Right lung (tissue), 2 donors: ENCODE measurements at regions not wholly inside any gene's neighbourhood (a gene's known extent, or its start where the extent isn't known, plus 50 kb on each side); places are given as distances from the start of the nearest gene placed in this dataset.

Source experiments
- DNase-seq, 2 donors: peaks; one replicate each; pipeline ENCODE4 v3.0.0-alpha.2; 2013

DNA sequence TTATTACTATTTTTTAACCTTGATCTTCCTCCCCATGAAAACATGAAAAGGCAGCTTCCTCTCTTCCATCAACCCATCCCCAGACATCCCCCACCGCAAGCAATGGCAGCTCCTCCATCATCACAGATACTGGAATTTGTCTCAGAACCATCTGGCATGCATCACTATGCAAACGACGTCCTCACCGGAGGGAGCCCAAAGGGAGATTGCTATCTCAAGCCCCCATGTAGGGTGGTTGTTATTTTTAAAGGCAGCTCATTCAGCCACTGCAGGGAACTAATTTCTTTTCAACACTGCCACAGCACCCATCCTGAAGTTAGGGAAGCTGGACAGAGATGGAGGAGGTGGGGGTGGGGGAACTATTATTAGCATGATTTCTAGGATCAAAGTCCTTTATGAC lies 222.5 kb downstream of the FOXL1 start:
- no peak for DNase-seq

DNA sequence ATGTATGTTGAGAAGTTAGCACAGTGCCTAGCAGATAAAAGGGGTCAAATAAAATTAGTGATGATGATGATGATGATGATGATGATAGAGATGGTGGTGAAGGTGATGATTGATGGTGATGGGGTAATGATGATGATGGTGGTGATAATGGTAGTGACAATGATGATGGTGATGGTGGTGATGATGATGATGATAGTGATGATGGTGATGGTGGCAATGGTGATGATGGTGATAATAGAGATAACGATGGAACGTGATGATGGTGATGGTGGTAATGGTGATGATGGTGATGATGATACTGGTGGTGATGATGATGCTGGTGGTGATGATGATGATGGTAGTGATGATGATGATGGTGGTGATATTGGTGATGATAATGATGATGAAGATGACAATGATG lies 223.7 kb downstream of the FOXL1 start:
- no peak for DNase-seq

DNA sequence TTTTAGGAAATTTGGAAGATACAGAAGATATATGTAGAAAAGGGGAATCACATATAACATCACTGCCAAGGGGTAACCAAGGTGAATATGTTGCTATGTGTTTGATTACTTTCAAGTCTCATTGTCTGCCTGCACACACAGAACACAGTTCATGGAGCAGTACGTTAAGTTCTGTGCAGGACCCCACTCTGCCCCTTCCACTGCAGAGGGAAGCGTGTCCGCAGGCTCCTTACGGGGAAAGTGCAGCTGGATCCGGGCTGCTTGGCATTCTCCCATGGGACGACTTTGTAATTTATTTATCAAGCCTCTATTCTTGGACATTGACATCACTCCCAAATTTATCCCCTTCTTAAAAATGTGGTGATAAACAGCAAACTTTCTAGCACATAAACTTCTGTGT lies 226.8 kb downstream of the FOXL1 start:
- no peak for DNase-seq

DNA sequence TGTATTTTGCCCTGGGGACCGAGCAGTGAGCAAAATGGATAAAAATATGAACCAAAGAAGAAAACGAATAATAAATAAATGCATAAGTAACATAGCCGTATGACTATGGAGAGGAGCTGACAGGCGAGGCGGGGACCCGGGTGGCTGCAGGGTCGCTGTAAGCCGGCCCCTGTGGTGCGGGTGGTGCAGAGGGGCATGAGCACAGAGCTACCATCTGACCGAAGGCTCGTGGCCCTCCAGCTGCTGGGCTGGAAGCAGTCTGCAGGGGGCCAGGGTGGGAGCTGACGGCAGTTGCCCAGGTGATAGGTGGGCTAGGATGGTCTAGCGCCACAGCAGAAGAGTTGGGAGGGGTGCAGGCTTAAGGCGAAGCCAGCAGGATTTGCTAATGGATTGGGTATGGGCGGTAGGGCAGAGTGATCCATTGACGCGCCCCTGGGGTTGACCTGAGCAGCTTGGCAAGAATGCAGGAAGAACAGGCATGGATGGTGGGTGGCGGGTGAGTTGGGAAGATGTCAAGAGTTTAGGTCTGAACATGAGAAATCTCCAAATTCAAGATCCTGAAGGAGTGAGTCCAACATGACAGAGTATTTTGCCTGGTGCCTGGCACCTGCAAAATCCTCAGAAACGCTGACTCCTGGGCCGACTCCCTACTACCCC lies 228.0 kb downstream of the FOXL1 start:
- DNase-seq, result no peak

DNA sequence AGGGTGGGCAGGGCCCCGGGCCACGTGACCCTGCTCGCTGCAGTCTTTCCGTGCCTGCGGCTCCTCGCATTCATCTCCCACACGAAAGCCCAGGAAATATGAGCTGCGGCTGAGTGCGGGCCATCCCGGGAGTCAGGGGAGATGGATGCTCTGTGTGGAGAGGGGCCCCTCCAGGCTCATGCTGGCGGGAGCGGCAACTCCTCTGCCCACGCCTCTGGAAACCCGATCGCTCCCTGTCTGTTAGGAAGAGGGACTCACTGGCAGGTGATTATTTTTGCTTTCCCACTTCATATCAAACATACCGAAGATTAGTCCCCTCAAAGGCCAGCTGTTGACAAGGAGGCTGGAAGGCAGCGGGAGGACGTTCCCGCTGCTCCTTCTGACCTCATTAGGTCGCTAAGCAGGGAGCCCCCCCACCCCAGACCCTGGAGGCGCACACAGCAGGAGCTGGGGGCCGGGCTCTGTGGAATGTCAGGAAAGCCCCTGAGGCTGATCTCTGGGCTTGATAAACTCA lies 228.5 kb downstream of the FOXL1 start:
- no peak for DNase-seq

DNA sequence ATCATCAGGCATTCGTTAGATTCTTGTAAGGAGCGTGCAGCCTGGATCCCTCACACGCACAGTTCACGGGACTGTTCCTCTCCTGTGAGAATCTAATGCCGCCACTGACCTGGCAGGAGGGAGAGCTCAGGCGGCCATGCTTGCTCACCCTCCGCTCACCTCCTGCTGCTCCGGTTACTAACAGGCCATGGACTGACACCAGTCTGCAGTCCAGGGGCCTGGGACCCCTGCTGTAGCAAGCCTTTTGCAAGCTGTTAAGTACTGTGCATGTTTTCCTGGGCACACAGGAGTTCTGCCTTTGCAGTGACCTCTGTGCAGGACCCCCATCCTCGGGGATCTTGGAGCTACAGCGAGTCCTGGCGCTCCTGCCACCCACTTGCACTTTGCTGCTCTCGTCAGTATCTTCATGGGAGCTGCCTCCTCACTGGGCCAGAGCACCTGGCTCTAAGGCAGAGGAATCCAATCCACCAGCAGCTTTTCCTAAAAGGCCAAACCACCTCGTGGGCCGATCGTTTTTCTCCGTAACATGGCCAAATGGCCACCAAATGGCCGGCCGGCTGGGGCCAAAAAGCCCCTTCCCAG lies 230.6 kb downstream of the FOXL1 start:
- no peak for DNase-seq

DNA sequence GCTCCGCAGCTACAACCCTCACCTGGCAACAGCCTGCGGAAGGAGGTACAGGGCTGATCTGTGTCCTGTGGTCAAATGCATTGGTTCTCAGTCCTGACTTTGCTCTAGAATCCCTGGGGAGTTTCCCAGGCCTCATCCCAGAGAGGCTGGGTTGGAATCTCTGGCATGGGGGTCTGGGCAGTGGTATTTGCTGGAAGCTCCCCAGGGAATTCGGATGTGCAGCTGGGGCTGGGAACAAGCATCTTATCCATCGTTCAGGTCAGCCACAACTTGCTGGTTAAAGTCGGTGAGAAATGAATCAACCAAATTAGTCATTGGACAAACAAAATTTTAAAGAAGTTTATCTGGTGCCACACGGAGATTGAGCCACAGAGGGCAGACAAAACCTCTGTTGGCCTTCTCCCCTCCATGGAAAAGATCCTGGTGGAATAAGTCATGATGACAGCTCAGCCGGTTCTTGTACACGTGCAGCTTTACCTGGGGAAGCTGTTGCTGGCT lies 231.2 kb downstream of the FOXL1 start:
- no peak for DNase-seq

DNA sequence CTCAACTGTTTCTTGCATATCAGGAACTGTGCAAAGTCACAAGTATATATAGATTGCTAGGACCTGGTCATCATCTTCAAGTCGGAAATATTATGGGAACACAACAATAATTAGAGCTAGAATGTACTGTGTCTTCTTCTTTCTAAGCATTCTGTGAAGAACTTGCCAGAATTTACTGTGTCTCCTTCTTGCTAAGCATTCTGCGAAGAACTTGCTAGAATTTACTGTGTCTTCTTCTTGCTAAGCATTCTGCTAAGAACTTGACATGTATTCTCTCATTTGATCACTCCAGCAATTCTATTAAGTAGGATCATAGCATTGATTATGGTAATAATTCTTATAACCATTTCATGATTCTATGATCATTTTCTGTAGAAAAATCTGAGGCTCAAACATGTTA lies 231.7 kb downstream of the FOXL1 start:
- no peak for DNase-seq

DNA sequence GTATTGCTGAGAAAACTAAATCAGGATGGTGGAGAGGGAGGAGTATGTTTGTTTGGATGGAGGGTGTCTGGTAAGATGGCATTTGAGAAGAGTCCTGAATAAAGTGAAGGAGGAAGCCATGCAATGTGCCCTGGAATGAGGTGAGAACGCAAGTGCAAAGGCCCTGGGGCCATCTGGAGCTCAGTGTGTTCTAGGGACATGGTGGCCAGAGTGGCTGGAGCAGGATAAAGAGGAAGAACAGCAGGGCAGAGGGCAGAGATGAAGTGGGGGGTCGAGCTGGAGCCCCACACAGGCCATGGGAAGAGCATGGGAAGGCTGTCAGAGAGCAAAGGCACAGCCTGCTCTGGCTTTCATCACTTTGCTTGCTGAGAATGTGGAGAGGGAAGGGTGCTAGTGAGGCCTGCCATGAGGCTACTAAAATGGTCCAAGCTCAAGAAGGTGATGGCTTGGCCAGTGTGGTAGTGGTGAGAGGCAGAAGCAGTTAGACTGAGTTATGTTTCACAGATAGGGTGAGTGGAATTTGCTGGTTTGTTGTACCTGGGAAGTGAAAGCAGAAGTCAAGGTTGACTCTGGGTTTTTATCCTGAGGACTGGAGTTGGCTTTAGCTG lies 234.1 kb downstream of the FOXL1 start:
- no peak for DNase-seq

DNA sequence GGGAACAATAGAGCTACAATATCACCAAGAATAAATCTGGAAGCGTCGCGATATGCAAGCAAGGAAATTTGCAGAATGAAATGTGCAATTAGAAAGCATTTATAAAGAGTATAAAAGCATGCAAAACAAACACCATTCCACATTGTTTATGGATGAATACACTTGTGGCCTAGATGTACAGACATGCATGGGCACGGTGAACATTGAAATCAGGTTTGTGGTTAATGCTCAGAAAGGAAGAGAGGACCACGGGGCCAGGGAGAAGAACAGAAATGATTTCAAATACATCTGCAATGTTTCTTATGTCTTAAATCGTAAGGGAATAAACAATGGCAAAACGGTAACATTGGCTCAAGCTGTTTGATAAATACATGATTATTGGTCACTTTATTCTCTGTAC lies 235.9 kb downstream of the FOXL1 start:
- no peak for DNase-seq

DNA sequence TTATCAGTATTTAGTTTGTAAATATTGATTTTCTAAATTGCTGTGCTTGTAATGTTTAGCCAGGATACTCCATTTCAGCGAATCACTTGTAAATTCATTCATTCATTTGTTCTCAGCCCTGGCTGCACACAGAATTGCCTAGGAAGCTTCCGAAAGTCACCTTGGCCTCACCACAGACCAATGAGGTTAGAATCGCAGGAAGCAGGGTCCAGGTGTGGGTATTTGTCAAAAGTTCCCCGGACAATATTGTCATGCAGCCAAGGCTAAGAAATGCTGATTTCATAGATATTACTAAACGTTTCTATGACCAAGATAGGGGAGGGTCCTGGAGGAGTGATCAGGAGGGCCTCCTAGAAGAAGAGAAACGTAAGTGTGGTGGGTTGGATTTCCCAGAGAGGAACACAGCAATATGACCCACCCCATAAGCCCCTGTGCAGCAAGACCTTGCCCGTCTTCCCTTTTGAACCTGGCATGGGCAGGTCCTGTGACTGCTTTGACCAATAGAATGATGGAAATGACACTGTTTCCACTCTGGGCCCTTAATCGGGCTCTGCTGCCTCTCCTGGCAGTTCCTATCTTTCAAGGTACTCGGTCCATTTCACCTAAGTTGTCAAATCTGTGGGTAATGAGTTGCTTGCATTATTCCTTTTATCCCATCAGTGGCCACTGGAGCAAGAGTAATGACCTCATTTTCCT lies 238.7 kb downstream of the FOXL1 start:
- no peak for DNase-seq

DNA sequence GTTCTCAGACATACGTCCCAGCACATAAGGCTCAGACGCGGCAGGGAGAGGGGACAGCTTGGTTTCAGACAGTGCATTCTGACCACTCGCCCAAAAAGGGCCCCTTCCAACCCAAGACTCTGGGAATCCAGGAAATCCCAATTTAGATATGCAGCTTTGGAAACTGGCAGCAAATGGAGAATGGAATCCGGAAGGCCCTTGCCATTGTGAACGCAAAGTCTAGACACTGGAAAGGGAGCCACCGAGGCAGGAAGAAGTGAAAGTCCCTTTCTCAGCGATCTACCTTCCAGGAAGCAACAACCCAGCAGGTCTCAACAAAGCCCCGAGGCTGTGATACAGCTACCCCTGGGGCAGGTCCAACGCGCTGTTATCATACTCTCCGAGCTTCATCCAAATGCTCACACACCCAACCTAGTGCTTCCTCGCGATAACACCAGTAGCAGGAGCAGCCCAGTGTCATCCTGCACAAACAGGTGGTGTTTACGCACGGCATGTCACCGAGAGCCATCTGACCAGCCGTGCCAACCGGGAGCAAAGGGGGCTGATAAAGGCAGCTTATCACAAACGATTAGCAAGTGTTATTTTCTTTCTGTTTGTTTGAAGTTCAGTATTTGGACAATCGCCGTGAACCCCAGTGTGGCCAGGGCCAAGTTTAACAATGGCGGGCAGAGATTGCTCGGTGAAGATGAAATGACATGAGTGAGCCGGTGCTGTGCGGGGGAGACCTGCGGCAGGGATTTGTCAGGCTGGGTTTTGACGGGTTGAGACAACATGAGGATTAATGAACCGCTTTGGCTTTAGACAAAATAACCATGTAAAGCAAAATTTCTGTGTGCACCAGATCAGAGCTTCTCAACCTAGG lies 240.6 kb downstream of the FOXL1 start:
- DNase-seq, result no peak

DNA sequence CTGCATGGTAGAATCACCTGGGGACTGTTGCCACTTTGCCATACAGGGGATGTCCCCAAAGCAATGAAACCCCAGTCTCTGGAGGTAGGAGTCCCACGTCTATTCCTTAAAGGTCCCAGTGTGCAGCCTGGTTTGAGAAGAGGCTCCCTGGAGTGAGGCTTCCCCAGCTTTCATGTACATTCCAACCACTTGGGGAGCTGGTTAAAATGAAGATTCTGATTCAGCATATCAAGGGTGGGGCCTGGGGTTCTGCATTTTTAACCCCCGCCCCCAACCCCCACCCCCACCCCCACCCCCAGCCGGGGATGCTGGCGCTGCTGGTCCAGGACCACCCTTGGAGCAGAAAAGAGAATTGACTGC lies 241.2 kb downstream of the FOXL1 start:
- no peak for DNase-seq

DNA sequence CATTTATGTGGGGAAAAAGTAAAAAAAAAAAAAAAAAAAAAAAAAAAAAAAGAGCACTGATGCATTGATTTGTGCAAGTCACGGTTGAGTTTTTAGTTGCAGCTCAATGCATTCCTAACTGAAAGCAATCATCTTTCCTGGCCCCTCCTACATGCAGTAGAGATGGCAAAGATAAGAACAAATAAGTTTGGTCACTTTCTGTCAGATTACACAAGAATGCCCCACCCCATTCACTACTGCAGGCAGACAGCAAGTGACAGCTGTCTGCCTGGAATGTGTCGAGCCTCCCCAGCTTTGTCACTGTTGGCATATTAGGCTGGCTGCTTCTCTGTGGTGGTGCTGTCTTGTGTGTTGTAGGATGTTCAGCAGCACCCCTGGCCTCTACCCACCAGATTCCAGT lies 243.5 kb downstream of the FOXL1 start:
- DNase-seq, result no peak

DNA sequence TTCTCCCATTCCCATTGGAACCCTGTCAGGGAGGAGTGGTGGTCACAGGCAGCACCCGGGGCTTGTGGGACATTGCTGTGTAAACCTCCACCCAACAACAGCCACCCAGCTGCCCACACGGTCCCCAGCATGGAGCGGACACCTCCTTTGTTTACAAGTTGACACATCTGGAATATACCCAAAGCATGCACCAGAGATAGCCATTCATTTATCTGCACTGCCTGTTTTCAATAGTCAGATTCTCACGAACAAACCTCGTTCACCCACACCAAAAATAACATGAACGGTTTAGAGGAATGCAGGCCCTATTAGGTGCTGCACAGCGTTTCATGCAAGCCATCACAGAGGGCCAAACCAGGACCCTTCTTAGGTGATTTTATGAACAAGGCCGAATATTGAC lies 244.8 kb downstream of the FOXL1 start:
- DNase-seq, result no peak

DNA sequence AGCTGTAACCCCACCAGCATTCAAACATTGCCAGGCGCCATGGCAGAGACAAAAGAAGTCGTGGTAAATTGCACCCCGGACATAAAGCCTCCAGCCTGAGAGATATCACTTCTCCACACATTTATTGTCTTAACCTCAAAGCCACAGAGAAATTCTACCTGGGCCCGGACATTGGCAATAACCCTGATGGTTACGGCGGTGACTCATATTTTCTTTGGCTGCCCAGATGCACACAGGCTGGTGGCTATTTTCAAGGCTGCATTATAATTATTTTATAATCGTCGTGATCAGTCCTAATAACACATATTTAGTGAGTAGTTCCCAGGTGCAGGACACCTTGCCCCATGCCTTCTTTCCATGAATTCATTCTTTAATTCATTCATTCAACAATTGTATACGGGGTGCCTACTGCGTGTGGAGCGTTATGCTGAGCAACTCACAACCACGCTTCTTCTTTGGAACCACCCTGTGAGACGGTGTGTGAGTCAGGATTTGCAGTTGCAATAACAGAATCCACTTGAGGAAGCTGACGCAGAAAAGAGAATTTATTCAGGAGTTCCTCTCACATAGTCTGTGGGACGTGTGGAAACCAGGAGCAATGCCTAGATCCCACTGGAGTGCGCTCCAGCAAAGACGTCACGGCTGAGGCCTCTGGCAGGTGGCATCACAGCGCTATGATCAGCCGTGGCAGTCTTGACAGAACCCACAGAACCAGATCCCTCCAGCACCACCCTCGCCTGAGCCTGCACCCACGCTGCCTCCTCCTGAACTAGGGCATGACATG lies 245.7 kb downstream of the FOXL1 start:
- DNase-seq, result no peak

DNA sequence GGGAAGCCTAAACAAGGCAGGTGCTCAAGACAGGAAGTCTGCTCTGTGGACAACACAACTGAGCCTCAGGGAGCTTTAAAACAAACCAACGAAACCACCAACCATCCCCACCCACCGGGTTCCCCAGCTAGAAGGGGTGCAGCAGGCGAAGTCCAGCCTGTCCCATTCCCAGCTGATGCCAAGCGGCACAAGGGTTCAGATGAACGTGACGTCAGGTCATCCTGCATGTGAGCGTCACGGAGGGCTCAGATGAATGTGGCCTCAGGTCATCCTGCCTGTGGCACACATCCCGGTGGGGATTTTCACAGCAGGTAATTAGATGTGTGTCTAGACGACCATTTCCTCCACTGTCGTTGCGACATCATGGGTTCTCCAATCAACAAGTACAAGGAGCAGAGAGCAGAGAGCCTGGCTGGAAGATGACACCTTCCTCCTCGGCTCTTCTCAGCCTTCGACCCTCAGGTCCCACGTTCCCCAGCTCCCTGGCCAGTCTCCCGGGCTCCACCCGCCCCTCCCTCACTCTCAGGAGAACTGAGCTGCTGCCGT lies 246.5 kb downstream of the FOXL1 start:
- DNase-seq, result no peak

DNA sequence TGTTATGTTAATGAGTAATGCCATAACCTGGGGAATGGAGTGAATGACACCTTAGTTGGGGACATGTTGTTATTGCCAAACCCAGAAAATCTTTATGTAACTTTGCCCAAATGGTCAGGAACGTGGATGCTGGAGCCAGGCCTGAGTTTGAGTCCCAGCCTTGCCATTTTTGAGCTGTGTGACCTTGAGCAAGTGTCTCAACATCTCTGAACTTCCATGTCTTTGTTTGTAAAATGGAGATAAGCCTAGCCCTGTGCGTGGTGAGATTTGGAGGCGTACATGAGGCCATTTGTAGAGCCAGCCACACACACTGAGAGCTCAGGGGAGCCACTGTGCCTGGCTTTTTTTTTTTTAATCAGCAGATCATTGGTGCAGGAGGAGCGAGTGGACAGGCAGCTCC lies 247.3 kb downstream of the FOXL1 start:
- DNase-seq, result no peak

DNA sequence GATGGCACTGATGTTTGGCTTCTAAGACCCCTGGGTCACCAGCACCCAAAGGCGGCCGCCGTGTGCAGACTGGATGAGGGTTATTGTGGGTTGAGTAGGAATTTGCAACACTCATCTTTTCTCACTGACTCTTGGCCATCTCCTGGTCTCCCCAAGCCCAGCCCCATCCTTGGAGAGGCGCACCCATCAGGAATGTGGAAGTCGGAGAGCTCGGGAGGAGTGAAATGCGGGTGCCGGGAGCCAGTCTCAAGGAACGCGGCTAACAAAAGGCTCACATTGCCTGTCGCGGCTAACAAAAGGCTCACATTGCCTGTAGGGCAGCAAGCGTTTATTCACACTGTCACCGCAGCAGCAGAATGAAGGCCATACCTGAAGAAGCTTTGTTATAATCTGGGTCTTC lies 248.6 kb downstream of the FOXL1 start:
- no peak for DNase-seq

DNA sequence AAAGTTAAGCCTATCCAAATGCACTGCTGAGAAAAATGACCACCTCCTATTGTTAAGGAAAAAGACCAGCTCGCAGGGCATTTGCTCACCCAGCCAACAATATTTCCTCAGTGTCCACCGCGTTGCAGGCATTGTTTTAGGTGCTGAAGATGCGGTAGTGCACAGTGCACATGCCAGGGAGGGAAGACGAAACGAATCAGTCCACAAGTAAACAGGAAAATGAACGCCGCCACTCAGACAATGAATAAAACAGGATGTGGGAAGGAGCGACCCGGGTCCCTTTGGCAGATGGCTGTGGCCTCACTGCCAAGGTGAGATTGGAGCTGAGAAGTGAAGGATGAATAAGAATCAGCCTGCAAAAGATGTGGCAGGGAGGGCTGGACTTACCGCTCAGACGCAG lies 249.2 kb downstream of the FOXL1 start:
- no peak for DNase-seq

DNA sequence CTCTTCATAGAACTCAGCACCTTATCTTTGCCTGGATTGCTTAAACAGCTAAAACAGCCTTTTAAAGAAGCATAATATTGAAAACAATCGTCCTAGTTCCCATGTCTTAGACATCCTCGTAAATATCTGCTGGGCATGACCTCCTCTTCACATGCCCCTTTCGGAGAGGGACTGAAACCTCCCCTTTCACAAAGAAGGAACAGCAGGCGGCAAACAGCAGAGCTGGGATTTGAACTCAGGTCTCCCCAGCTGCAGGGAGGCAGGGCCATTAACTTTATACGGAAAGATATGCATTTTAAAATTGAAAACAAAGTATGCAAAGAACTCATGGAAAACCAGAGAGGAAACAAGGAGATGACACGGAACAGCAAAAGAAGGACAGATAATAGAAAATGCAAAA lies 249.9 kb downstream of the FOXL1 start:
- no peak for DNase-seq
